Hepatic stellate cell (primary cell): ENCODE measurements at regions not wholly inside any gene's neighbourhood (a gene's known extent, or its start where the extent isn't known, plus 50 kb on each side); places are given as distances from the start of the nearest gene placed in this dataset.

ENCODE experiments used
- DNase-seq: peaks from one replicate; pipeline ENCODE4 v3.0.0; 2011; ENCODE audit warnings: low spot score

GRCh38 chr1:30268923-30269666, 454.3 kb downstream of the MATN1 start:
- no peak for DNase-seq

- no peak for DNase-seq
These were observed 455.5 kb downstream of the MATN1 start for GRCh38 chr1:30267856-30268255.

GRCh38 chr1:30267046-30267445, 456.3 kb downstream of the MATN1 start:
- DNase-seq, result no peak

GRCh38 chr1:30265127-30266070, 458.0 kb downstream of the MATN1 start:
- DNase-seq, result no peak

GRCh38 chr1:30264672-30265025, 458.7 kb downstream of the MATN1 start:
- no peak for DNase-seq

- DNase-seq, result no peak
These were observed 459.3 kb downstream of the MATN1 start for GRCh38 chr1:30263888-30264671.

GRCh38 chr1:30263405-30263804, 460.0 kb downstream of the MATN1 start:
- DNase-seq, result no peak

GRCh38 chr1:30262158-30262557, 461.2 kb downstream of the MATN1 start:
- no peak for DNase-seq

- DNase-seq, result no peak
These were observed 463.1 kb downstream of the MATN1 start for GRCh38 chr1:30260318-30260717.

- no peak for DNase-seq
These were observed 463.8 kb downstream of the MATN1 start for GRCh38 chr1:30259631-30260030.

- DNase-seq, result no peak
These were observed 464.5 kb downstream of the MATN1 start for GRCh38 chr1:30258876-30259275.

GRCh38 chr1:30258471-30258870, 464.9 kb downstream of the MATN1 start:
- no peak for DNase-seq

GRCh38 chr1:30257742-30258380, 465.5 kb downstream of the MATN1 start:
- no peak for DNase-seq

GRCh38 chr1:30257322-30257721, 466.1 kb downstream of the MATN1 start:
- no peak for DNase-seq

GRCh38 chr1:30256911-30257310, 466.5 kb downstream of the MATN1 start:
- DNase-seq, result no peak

- no peak for DNase-seq
These were observed 468.2 kb downstream of the MATN1 start for GRCh38 chr1:30255111-30255724.

- no peak for DNase-seq
These were observed 469.5 kb downstream of the MATN1 start for GRCh38 chr1:30253807-30254440.

GRCh38 chr1:30253361-30253760, 470.0 kb downstream of the MATN1 start:
- DNase-seq, result no peak

- no peak for DNase-seq
These were observed 472.2 kb downstream of the MATN1 start for GRCh38 chr1:30250984-30251850.
